DMS79 (cell line): ENCODE measurements at regions not wholly inside any gene's neighbourhood (a gene's known extent, or its start where the extent isn't known, plus 50 kb on each side); places are given as distances from the start of the nearest gene placed in this dataset.
"Not testable (repeated sequence)": the region's sequence is repeated elsewhere in the genome, so short reads cannot be mapped to it uniquely, and the experiment has no call there.

Experiments used
- DNase-seq: peaks from one replicate; lab custom pipeline; 2025; lab: John Stamatoyannopoulos, UW

GRCh38 chr3:145906755-145907154 lies 254.2 kb downstream of the PLOD2 start:
- no peak for DNase-seq

GRCh38 chr3:145911016-145911415 lies 250.0 kb downstream of the PLOD2 start:
- no peak for DNase-seq

DNA sequence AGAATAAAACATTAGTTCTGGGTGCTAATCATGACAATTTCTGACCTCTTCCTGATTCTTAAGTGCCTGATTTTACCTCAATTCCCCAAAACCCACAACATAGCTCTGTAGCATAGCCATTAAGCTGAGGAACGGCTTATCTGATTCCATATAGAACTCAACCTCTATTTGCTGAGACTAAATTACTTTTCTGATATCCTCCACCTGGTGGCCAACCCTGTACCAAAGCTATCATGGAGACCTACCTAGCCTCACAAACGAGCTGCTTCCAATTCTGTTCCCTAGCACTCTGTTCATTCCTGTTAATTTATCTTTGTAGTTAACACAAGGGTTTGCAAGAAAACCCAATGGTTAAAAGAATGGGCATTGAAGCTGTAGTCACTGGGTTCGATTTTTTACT lies 245.2 kb downstream of the PLOD2 start:
- DNase-seq, result no peak

- not testable (repeated sequence) for DNase-seq
These were observed 233.2 kb downstream of the PLOD2 start for GRCh38 chr3:145927736-145928135.

DNA sequence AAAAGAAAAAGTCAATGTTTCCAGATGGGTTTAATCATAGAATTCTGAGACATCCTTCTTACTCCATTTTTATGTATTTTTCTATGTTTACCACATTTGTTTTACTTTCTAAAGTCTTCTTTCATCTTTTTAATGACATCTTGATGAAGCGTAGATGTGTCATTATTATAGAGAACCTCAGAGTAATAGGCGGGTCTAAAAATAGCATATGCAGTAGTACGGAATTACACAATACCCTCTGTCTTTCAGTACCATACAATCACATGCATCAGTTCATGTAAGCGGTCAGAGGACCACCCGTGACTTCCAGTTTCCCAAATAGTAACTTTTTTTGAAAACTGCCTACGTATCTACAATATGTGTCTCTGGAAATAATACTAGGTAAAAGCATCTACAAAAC lies 224.0 kb downstream of the PLOD2 start:
- DNase-seq, result no peak

GRCh38 chr3:145939431-145939830 lies 221.6 kb downstream of the PLOD2 start:
- no peak for DNase-seq

DNA sequence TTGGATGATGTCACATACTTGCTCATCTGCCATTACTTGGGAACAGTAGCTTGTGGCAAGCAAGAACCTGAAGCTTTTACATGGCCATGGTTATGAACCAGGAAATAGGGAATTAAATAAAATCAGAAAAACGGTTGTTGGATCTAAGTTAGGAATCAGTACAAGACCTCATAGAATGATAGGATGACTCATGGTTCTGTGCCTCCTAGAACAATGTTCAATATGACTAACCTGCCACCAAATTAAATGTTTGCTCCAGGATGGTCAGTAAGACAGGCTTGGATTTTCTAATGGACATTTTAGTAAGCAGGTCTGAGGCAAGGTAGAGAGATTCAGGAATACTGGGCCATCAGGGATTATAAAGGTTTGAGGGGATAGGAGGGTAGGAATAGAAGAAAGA lies 218.9 kb downstream of the PLOD2 start:
- DNase-seq, result no peak

GRCh38 chr3:145943952-145944351 lies 217.0 kb downstream of the PLOD2 start:
- no peak for DNase-seq

DNA sequence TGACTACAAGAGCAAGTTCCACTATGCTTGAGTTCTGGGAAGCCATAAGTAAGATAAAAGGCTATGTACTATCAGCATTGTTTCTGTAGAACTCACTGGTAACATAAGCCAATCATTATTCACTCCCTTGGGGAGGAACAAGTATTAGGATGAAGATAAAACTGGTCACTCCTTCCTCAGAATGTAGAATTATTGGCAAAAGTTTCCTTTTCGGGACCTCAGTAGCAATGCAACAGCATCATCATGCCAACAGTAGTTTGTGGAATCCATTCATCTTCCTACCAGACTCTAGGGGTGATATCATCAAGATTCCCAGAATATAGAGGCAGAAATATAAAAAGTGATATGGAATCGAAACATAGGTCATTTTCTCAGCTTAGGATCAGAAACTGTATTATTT lies 209.5 kb downstream of the PLOD2 start:
- no peak for DNase-seq

DNA sequence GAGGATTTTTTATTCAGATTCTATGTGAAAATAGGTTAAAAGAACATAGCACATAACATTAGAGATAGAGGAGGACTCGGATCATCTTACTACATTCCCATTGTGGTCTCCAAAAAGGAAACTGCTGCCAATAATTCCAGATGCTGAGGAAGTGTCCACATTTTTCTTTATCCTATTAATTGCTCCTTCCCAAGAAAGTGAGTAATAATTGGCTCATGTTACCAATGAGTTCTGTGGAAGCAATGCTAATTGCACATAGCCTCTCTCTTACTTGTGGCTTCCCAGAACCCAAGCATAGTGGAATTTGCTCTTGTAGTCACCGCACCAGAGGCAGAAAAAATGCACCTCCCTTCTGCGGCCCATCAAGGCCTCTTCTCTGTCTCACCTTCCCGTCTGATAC lies 208.4 kb downstream of the PLOD2 start:
- no peak for DNase-seq

DNA sequence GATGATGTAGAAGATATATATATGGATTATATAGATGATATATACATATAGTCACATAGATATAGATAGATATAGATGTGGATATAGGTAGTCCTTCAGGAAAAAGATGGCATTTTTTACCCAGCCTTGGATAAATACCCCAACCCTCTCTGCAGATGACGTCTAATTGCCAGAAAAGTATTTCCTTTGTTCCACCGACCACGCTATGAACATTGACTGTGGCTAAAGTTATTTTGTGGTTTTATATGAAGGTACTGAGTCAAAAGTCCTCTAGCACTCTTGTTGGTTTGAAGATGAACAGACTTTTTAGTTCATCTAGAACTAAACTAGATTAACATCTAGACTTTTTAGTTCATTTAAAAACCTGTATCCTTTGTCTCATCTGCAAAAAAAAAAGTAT lies 207.7 kb downstream of the PLOD2 start:
- no peak for DNase-seq

- DNase-seq, result no peak
These were observed 201.4 kb downstream of the PLOD2 start for GRCh38 chr3:145959457-145960088.

DNA sequence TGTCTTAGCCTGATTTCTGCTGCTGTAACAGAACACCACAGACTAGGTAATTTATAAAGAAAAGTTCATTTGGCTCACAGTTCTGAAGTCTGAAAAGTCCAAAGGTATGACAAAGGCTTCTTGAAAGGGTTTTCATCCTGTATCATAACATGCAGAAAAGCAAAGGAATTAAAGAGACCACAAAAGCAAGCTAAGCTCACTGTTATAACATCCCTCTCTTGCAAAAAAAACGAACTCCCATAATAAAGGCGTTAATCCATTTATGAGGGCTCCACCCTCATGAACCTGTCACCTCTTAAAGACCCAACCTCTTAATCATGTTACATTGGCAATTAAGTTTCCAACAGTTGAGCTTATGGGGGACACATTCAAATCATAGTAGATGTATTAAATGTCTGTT lies 197.9 kb downstream of the PLOD2 start:
- no peak for DNase-seq

- DNase-seq, result no peak
These were observed 193.9 kb downstream of the PLOD2 start for GRCh38 chr3:145967043-145967442.

DNA sequence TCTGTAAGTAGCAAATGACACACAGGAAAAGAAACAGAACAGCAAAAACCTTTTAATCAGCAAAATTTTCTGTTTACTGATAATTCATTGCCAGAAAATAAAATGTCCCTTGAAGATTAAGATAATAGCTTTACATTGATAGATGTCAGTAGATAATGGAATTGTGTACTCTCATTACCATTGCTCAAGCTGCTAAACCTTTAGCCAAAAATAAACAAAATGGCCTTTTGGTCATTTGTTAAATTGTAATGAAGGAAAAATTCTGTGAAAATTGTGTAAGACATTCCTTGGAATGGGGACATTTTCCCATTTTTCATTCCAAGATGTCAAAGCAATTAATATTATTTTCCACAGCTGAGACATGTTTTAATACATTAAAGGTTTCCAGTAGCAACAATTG lies 189.8 kb downstream of the PLOD2 start:
- DNase-seq, result no peak

GRCh38 chr3:145972851-145973250 lies 188.1 kb downstream of the PLOD2 start:
- DNase-seq, result no peak

- no peak for DNase-seq
These were observed 179.9 kb downstream of the PLOD2 start for GRCh38 chr3:145981056-145981455.

DNA sequence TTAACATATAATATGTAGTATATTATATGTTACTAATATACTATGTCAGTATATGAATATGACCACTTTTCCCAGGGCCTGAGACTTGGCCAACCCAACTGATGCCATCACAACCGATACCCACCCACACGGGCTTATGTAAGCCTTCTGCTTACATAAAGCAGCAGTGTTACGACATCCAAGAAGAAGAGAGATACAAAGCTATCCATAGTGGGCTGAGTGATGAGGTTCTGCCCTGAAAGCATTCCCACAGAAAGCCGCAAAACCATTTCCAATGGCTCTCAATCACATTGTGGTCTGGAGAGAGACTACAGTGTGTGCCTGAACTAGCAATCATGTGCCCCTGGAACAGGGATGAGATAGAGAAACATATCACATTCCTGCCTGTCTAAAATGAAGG lies 177.9 kb downstream of the PLOD2 start:
- no peak for DNase-seq
